ENCODE measurements at regions not wholly inside any gene's neighbourhood (a gene's known extent, or its start where the extent isn't known, plus 50 kb on each side); places are given as distances from the start of the nearest gene placed in this dataset.

DNA sequence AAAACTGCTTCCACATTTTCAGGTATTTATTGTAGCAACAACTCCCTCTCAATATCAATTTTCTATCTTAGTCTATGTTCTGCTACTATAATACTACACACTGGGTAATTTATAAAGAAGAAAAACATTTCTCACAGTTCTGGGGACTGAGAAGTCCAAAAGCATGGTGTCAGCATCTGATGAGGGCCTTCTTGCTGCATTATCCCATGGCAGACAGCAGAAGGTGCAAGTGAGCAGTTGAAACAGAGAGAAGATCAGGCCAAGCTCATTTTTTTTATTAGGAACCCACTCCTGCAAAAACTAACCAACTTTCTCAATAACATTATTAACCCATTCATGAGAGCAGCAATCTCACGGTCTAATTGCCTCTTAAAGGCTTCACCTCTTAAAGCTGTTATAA is 376.0 kb downstream of the RAB28 start (continued):
- TF ChIP-seq, protein P1, sequence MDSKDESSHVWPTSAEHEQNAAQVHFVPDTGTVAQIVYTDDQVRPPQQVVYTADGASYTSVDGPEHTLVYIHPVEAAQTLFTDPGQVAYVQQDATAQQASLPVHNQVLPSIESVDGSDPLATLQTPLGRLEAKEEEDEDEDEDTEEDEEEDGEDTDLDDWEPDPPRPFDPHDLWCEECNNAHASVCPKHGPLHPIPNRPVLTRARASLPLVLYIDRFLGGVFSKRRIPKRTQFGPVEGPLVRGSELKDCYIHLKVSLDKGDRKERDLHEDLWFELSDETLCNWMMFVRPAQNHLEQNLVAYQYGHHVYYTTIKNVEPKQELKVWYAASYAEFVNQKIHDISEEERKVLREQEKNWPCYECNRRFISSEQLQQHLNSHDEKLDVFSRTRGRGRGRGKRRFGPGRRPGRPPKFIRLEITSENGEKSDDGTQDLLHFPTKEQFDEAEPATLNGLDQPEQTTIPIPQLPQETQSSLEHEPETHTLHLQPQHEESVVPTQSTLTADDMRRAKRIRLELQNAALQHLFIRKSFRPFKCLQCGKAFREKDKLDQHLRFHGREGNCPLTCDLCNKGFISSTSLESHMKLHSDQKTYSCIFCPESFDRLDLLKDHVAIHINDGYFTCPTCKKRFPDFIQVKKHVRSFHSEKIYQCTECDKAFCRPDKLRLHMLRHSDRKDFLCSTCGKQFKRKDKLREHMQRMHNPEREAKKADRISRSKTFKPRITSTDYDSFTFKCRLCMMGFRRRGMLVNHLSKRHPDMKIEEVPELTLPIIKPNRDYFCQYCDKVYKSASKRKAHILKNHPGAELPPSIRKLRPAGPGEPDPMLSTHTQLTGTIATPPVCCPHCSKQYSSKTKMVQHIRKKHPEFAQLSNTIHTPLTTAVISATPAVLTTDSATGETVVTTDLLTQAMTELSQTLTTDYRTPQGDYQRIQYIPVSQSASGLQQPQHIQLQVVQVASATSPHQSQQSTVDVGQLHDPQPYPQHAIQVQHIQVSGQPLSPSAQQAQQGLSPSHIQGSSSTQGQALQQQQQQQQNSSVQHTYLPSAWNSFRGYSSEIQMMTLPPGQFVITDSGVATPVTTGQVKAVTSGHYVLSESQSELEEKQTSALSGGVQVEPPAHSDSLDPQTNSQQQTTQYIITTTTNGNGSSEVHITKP (tag by site-specific recombination; IDR thresholded peaks at IDR 0.05): no peak
- TF ChIP-seq ZNF558 (tag by site-specific recombination; IDR thresholded peaks at IDR 0.05): no peak
- no peak for TF ChIP-seq KLF7 (tag by site-specific recombination; IDR thresholded peaks at IDR 0.05; ENCODE audit: borderline replicate concordance)
- TF ChIP-seq, protein P2, sequence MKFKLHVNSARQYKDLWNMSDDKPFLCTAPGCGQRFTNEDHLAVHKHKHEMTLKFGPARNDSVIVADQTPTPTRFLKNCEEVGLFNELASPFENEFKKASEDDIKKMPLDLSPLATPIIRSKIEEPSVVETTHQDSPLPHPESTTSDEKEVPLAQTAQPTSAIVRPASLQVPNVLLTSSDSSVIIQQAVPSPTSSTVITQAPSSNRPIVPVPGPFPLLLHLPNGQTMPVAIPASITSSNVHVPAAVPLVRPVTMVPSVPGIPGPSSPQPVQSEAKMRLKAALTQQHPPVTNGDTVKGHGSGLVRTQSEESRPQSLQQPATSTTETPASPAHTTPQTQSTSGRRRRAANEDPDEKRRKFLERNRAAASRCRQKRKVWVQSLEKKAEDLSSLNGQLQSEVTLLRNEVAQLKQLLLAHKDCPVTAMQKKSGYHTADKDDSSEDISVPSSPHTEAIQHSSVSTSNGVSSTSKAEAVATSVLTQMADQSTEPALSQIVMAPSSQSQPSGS (tag by site-specific recombination; IDR thresholded peaks at IDR 0.05; ENCODE audit: low read depth): no peak
- TF ChIP-seq ZNF16 (tag by site-specific recombination; IDR thresholded peaks at IDR 0.05; ENCODE audit: low read depth): no peak
- TF ChIP-seq, protein P3, sequence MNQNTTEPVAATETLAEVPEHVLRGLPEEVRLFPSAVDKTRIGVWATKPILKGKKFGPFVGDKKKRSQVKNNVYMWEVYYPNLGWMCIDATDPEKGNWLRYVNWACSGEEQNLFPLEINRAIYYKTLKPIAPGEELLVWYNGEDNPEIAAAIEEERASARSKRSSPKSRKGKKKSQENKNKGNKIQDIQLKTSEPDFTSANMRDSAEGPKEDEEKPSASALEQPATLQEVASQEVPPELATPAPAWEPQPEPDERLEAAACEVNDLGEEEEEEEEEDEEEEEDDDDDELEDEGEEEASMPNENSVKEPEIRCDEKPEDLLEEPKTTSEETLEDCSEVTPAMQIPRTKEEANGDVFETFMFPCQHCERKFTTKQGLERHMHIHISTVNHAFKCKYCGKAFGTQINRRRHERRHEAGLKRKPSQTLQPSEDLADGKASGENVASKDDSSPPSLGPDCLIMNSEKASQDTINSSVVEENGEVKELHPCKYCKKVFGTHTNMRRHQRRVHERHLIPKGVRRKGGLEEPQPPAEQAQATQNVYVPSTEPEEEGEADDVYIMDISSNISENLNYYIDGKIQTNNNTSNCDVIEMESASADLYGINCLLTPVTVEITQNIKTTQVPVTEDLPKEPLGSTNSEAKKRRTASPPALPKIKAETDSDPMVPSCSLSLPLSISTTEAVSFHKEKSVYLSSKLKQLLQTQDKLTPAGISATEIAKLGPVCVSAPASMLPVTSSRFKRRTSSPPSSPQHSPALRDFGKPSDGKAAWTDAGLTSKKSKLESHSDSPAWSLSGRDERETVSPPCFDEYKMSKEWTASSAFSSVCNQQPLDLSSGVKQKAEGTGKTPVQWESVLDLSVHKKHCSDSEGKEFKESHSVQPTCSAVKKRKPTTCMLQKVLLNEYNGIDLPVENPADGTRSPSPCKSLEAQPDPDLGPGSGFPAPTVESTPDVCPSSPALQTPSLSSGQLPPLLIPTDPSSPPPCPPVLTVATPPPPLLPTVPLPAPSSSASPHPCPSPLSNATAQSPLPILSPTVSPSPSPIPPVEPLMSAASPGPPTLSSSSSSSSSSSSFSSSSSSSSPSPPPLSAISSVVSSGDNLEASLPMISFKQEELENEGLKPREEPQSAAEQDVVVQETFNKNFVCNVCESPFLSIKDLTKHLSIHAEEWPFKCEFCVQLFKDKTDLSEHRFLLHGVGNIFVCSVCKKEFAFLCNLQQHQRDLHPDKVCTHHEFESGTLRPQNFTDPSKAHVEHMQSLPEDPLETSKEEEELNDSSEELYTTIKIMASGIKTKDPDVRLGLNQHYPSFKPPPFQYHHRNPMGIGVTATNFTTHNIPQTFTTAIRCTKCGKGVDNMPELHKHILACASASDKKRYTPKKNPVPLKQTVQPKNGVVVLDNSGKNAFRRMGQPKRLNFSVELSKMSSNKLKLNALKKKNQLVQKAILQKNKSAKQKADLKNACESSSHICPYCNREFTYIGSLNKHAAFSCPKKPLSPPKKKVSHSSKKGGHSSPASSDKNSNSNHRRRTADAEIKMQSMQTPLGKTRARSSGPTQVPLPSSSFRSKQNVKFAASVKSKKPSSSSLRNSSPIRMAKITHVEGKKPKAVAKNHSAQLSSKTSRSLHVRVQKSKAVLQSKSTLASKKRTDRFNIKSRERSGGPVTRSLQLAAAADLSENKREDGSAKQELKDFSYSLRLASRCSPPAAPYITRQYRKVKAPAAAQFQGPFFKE (tag by site-specific recombination; IDR thresholded peaks at IDR 0.05; ENCODE audit: borderline replicate concordance): no peak
- TF ChIP-seq ZNF785 (tag by site-specific recombination; IDR thresholded peaks at IDR 0.05): no peak
- TF ChIP-seq ZNF391 (tag by site-specific recombination; IDR thresholded peaks at IDR 0.05; ENCODE audit: borderline replicate concordance, low read depth): no peak
- TF ChIP-seq, protein P4, sequence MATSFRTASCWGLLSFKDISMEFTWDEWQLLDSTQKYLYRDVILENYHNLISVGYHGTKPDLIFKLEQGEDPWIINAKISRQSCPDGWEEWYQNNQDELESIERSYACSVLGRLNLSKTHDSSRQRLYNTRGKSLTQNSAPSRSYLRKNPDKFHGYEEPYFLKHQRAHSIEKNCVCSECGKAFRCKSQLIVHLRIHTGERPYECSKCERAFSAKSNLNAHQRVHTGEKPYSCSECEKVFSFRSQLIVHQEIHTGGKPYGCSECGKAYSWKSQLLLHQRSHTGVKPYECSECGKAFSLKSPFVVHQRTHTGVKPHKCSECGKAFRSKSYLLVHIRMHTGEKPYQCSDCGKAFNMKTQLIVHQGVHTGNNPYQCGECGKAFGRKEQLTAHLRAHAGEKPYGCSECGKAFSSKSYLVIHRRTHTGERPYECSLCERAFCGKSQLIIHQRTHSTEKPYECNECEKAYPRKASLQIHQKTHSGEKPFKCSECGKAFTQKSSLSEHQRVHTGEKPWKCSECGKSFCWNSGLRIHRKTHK (tag by site-specific recombination; IDR thresholded peaks at IDR 0.05): no peak

DNA sequence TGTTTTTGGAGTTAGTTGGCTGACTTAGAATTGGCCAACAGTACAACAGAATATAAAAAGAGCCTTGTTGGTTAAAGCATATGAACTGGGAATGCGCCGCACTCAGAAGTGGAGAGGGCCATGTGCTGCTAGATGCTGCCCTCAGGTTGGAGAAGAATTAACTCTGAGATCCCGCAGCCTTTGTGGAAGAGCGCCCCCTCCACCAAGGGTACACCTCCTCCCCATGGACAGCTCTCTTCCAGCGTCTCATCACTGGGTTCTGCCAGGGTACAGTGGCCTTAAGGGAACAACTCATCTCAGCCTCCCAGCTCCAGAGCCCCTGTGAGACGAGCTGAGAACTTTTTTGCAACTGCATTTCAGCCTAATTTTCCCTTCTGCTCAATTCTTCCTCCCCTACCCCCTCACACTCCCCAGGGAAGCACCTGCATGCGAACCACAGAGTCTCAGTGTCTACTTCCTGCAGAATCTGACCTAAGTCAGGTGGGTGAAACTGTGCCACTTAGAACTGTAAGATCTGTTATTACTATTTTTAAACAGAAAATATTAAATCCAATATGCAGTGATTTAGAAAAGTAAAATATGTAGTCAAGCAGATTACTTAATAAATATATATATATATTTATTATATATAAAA is 380.6 kb downstream of the RAB28 start:
- TF ChIP-seq ZNF132 (tag by site-specific recombination; IDR thresholded peaks at IDR 0.05; ENCODE audit: borderline replicate concordance): no peak
- no peak for TF ChIP-seq ZNF266 (tag by site-specific recombination; IDR thresholded peaks at IDR 0.05; ENCODE audit: low read depth)
- TF ChIP-seq, protein P5, sequence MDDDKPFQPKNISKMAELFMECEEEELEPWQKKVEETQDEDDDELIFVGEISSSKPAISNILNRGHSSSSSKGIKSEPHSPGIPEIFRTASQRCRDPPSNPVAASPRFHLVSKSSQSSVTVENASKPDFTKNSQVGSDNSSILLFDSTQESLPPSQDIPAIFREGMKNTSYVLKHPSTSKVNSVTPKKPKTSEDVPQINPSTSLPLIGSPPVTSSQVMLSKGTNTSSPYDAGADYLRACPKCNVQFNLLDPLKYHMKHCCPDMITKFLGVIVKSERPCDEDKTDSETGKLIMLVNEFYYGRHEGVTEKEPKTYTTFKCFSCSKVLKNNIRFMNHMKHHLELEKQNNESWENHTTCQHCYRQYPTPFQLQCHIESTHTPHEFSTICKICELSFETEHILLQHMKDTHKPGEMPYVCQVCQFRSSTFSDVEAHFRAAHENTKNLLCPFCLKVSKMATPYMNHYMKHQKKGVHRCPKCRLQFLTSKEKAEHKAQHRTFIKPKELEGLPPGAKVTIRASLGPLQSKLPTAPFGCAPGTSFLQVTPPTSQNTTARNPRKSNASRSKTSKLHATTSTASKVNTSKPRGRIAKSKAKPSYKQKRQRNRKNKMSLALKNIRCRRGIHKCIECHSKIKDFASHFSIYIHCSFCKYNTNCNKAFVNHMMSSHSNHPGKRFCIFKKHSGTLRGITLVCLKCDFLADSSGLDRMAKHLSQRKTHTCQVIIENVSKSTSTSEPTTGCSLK (tag by site-specific recombination; IDR thresholded peaks at IDR 0.05): no peak
- Histone ChIP-seq H3K4me1 (ENCODE audit: control insufficient read depth, insufficient read depth, low read length) (no peaks in the 10 kb centered on the region), H3K4me3 (ENCODE audit: low read depth, low read length) (no peak overlapping the region), H3K36me3 (ENCODE audit: control insufficient read depth in 2 of 2, insufficient read depth in 1 of 2, low read length in 2 of 2) (no peaks in the 10 kb centered on the region), H3K9me3 (ENCODE audit: control insufficient read depth, insufficient read depth, low read depth, low read length) (no peaks in the 10 kb centered on the region), H3K27ac (ENCODE audit: extremely low read depth, low read depth, low read length) (no peak overlapping the region)
- ChIA-PET CTCF (no interaction called here), POLR2A (no interaction called here)
